ENCODE measurements at regions not wholly inside any gene's neighbourhood (a gene's known extent, or its start where the extent isn't known, plus 50 kb on each side); places are given as distances from the start of the nearest gene placed in this dataset.
"Not testable (repeated sequence)": the region's sequence is repeated elsewhere in the genome, so short reads cannot be mapped to it uniquely, and the experiment has no call there.

GRCh38 chr11:129503646-129504045, 128.0 kb downstream of the BARX2 start:
- no peak for DNase-seq

DNA sequence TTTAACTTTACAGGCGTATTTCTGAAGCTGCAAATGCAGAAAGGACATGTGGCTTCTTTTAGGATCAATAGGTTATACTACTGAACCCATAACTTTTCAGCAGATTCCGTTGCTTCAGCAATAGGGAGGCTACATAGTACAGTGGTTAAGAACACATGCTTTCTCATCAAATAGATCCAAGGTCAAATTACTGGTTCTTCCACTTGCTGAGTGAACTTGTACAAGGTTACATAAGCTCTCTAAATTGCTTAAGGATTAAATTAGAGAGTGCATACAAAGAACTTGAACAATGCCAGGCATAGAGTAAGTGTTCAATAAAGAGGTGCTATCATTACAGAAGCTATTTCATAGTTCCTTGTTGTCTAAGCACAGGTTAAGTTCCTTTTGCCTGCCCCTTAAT, 129.6 kb downstream of the BARX2 start:
- DNase-seq = no peak

GRCh38 chr11:129508163-129508562, 132.5 kb downstream of the BARX2 start:
- DNase-seq = no peak

GRCh38 chr11:129528296-129528695, 152.6 kb downstream of the BARX2 start:
- DNase-seq = no peak

GRCh38 chr11:129530154-129530895, 154.7 kb downstream of the BARX2 start:
- DNase-seq = no peak

GRCh38 chr11:129533395-129533794, 157.7 kb downstream of the BARX2 start:
- no peak for DNase-seq

- DNase-seq = no peak
Observed at GRCh38 chr11:129536338-129536737, 160.7 kb downstream of the BARX2 start.

- DNase-seq = no peak
Observed at GRCh38 chr11:129538323-129538722, 162.7 kb downstream of the BARX2 start.

GRCh38 chr11:129543515-129544290, 168.1 kb downstream of the BARX2 start:
- DNase-seq = no peak

GRCh38 chr11:129544691-129545090, 169.0 kb downstream of the BARX2 start:
- DNase-seq = no peak

GRCh38 chr11:129546266-129546665, 170.6 kb downstream of the BARX2 start:
- no peak for DNase-seq

DNA sequence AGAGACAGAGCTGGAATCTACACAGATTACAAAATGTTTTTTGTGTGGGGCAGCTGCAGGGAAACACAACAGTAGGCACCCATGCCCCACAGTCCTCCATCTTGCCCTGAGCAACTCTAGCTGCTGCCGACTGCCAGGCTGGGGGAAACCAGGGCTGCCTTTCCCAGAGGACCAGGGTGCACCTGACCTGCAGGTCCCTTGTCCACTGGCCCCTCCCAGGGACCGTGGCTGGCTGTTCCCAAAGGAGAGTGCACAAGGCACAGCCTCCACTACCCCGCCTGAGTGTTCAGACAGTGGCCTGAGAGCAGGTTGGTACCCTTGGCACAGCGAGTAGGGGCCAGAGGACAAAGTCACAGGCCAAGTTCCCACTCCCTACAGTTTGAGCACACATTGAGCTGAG, 181.8 kb downstream of the BARX2 start:
- no peak for DNase-seq

DNA sequence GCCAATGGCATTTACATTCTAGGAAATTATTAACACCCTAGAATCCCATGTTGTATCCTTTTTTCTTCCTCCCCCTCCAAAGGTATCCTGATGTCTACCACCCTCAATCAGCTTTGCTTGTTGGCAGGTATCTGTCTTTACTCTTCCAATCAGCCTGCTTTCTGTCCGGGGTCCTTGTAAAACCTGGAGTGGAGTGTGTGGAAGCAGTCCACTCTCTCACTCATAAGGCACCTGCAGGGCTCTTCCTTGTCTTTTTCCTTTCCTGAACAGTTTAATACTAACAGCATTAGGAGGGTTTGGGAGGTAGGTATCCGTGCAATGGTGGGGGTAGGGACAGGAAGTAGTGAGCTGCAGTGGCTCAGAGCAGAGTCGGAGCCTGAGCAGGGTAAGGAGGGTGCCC, 193.4 kb downstream of the BARX2 start:
- DNase-seq = no peak

GRCh38 chr11:129572667-129573066, 197.0 kb downstream of the BARX2 start:
- not testable (repeated sequence) for DNase-seq

GRCh38 chr11:129573161-129573560, 197.5 kb downstream of the BARX2 start:
- no peak for DNase-seq

DNA sequence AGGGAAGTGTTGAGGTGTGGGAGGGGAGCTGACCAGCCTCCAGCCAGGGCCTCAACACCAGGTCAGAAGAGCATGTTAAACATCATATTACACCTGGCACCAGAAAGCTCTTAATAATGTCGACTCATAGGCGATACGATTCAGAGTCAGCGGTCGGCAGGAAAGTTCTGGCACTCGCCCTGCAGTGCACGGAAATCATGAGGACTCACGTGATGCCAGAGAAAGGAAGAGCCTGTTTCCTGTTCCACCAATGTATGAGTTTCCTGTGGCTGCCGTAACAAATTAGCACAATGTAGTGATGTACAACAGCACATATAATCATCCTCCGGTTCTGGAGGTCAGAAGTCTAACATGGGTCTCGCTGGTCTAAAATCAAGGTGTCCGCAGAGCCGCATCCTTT, 198.8 kb downstream of the BARX2 start:
- DNase-seq = no peak

DNA sequence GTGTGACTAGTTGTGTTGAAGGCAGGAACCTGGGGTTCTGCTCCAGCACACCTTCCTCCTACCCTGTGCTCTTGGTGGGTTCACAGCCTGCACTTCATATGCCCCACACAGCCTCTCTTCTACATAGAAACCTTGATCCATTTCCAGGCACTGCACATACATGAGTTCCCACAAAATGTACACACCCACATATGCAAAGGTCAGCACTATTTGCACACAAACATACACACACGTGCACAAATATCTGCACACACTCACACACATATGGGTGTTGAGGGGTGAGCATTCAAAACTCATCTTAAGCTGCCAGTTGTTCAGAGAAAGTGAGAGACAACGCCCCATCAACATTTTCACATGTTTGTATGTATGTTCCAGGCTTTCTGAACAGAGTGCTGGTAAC, 201.0 kb downstream of the BARX2 start:
- no peak for DNase-seq

DNA sequence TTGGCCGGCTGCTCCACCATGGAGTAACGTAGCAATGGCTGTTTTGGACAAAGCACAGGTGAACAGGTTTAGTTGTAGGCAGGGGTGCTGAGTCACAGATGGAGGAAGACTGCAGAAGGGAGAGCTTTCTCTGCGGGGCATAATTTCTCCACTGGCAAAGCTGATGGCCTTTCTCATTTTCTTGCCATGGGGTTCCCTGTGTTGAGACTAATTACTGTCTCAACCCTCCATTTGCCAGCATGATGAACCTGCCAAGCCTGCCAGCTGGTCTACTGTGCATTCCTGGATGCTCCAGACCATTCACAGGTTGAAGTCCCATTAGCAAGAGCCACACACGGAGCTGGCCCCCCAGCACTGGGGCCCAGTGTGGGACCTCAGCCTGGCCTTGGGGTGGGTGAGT, 202.4 kb downstream of the BARX2 start:
- DNase-seq = no peak

DNA sequence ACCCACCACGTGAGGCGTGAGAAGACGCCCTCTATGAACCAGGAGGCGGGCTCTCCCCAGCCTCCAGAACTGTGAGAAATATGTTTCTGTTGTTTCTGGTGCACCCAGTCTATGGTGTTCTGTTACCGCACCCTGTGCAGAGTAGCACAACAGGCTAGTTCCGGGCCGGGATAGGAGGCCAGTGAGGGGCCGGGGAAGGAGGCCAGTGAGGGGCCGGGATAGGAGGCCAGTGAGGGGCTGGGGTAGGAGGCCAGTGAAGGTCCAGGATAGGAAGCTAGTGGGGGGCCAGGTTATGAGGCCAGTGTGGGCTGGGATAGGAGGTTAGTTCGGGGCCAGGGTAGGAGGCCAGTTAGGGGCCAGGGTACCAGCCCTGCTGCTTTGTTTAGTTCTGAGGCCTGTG, 204.6 kb downstream of the BARX2 start:
- DNase-seq = no peak

DNA sequence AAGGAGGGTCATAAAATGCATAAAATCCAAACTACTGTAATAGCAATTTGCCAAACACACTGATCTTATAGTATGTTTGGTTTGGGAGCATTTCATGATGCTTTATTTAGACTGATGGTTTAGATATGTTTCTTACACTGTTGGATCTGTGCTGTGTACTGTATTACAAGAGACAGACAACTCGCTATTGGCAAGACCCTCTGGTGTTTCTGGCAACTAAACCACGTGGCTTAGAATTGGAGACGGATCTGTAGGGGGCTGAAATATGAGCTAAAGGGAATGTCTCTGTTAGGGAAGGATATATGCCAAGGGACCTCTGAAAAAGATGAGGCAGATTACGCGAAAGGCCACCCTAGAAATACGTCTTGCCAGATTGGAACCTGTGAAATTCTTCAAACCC, 208.7 kb downstream of the BARX2 start:
- no peak for DNase-seq

GRCh38 chr11:129589190-129589860, 213.7 kb downstream of the BARX2 start:
- DNase-seq = no peak

GRCh38 chr11:129590030-129590752, 214.5 kb downstream of the BARX2 start:
- no peak for DNase-seq
